Mucosa of gallbladder (tissue), 1 donor: ENCODE measurements at regions not wholly inside any gene's neighbourhood (a gene's known extent, or its start where the extent isn't known, plus 50 kb on each side); places are given as distances from the start of the nearest gene placed in this dataset.

ENCODE experiments used
- DNase-seq: peaks from one replicate; pipeline ENCODE4 v3.0.0-alpha.2; 2020; ENCODE audit warnings: low spot score
- donor health status: DM: no; HTN: no; CAD: no.

DNA sequence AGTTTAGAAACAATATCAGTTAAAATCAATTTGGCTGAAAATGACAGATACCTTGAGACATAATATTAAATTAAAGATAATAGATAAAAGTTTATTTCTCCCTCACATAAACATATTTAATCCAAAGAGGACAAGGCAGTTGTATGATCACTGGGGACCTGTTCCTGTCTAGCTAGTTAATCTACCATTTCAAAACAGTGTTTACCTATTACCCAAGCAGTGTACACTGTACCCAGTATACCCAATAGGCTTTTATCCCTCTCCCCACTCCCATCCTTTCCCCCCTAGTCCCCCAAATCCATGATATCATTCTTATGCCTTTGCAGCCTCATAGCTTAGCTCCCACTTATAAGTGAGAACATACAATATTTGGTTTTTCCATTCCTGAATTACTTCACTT, 229.7 kb upstream of the LARGE1 start:
- no peak for DNase-seq

DNA sequence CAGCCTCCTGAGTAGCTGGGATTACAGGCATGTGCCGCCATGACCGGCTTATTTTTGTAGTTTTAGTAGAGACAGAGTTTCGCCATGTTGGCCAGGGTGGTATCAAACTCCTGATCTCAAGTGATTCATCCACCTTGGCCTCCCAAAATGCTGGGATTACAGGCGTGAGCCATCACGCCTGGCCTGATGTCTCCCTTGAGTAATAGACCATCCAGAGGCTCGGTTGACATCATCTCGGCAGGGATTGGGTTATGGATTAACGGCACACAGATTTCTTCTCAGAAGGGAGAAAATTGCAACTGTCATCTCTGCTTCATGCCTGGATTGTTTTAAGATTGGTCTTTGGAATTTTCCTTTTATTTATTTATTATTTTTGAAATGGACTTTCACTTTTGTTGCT, 239.2 kb upstream of the LARGE1 start:
- no peak for DNase-seq

DNA sequence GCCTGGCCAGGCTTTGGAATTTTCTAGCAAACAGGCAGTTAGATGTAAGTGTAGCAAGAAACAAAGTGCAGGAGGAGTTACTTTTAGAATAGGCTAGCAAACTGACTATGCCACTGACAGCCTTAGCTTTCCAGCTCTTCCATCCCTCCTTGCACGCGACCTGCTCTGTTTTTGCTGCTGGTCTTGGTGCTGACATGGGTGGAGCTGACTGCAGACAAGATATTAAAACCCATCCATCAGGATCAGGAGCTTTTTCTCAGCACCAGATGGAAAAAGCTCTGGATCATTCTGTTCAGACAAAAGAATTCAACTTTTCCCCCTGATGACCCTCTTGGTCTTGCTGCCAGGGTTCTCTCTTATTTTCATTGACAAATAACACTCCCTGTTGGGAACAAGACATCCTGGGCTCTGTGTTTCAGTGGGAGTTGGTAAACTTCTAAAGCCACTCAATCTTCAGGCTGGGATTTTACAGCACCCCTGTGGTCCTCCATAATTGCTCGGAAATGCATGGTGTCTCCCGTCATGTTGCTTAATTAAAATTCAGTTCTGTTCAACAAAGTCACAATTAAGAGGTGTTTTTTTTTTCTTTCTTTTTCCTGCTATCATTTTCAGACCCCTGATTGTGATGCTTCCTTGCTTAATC, 240.0 kb upstream of the LARGE1 start:
- no peak for DNase-seq

DNA sequence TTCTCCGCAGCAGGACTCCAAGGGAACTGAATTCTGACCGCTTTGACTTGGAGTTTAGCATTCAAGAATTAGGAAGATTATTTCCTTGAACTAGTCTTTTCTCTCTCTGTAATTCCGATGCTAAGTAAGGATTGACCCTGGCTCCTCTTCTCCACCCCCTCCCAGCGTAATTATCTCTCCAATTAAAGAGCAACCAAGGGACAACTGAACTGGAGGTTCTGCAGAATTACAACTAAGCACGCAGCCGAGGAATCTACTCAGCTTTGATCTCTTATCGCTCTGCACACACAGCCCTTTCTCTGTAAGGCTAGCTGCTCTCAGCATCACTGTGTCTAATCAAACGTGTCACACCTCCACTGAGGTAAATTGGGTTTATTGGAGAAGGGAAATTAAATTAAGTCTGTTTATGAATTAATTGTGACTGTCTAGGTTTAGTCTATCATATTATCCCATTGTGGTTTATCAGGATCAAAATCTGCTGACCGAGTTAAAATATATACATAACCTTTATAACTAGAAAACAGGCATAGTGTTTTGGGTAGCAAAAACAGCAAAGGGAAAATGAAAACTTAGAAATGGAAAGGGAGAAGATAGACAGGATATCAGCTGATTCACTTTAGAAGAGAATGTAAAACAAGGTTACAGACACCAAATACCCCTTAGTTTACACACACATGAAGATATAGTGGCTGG, 241.3 kb upstream of the LARGE1 start:
- no peak for DNase-seq

DNA sequence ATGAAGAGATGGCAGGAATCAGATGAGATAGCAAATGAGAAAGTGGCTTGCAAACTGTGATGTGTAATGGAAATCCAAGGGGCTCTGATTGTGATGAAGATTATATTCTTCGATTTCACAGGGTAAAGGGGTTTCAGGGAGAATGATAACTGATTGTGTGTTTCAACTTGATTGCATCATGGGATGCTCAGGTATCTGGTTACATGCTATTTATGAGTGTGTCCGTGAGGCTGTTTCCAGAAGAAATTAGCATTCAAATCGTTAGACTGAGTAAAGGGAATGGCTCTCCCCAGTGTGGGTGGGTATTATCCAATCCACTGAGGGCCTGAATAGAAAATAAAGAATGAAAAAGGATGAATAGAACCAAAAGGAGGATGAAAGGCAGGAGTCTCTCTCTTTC, 278.7 kb upstream of the LARGE1 start:
- DNase-seq = no peak

DNA sequence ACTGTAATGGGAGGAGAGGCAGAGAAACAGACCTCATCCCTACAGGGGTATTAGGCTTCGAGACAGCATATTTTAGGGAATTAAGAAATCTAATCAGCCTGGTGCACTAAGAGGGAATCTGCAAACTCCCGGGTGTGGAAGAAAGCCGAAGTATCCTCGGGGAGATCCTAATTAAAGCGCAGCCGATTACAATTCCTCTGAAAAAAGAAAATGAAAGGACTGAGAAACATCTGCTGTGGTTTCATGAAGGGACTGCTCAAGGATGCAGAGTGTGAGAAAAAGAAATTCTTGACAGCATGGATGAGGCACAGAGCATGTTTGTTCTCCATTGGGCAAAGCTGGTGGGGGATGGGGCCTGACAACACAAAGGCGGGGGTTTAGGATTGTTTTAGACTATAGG, 290.0 kb upstream of the LARGE1 start:
- no peak for DNase-seq

DNA sequence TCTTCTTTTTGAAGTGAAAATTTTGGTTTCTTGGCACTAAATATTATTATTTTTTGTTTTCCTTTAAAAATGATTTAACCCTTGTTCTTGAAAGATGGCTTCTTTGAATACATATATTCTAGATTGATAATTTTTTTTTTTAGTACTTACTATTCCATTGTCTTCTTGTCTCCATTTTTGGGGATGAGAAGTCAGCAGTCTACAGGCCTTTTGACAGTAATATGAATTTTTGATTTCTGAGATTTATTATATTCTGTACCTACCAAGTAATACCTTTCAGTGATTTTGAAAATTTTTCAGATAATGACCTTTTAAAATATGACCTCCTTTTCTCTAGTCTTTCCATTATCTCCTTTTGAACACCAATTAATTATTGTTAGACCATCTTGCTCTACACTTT, 294.1 kb upstream of the LARGE1 start:
- DNase-seq = no peak

DNA sequence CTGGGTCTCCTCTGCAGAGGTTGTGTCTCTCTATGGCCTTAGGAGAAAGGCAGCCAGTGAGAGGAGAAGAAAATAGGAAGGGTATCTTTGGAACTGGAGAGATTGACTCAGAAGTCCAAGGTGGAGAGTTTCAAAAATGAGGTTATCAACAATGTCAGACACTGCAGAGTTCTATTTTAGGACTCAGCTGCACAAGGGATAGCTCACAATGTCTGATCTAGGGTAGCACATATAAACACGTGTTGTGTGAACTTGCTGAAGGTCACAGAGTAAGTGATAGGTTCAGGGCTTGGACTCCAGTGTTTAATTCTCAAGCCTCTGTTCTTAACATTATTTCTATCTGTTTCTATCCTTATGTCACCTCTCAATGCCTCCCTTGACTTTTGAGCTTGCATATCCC, 305.0 kb upstream of the LARGE1 start:
- no peak for DNase-seq

DNA sequence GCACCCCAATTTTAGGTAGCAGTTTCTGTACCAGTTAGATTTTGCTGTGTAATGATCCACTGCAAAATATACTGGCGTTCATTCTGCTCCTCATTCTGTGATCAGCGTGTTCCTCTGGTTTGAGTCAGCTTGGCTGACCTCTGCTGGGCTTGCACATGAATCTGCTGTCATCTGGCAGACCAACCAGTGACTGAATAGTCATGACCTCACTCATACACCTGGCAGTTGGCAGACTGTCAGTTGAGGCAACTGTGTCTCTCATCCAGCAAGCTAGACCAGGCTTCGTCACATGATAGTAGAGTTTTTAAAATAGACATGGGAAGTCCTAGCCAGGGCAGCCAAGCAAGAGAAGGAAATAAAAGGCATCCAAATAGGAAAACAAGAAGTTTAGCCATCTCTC, 316.3 kb upstream of the LARGE1 start:
- peak; percentile 63 for DNase-seq

DNA sequence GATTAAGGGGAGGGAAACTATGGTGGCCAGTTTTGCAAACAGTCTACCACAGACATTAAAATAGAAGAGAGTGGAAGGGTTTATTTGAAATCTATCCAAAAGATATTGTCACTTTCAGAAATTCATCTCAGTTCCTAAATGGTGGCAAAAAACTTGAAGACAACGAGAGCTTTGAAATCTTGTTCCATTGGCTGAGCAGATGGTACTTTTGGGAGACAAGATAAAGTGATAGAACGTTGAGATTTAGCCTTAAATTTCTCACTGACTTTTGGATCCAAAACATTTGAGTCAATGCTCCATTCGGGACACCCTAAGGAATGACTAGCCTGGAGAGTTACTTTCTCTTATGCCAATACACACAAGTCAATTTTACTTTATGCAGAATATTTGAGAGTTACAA, 319.1 kb upstream of the LARGE1 start:
- DNase-seq = no peak

DNA sequence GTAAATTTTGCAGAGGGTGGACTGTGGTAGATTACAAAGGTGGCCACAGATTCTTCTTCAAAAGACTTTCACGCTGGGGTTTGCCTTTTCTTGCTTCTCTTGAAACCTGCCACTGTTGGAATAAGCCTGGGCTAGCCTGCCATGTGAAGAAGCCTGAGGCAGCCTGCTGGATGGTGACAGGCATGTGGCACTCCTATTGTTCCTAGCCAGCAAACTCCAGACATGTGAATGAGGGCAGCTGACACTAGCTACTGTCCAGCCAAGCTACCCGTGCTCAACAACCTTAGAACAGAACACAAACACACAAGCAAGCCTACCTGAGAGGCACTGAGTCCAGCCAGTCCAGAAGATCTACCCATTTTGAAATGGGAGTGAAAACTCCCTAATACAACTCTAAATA, 322.7 kb upstream of the LARGE1 start:
- no peak for DNase-seq

DNA sequence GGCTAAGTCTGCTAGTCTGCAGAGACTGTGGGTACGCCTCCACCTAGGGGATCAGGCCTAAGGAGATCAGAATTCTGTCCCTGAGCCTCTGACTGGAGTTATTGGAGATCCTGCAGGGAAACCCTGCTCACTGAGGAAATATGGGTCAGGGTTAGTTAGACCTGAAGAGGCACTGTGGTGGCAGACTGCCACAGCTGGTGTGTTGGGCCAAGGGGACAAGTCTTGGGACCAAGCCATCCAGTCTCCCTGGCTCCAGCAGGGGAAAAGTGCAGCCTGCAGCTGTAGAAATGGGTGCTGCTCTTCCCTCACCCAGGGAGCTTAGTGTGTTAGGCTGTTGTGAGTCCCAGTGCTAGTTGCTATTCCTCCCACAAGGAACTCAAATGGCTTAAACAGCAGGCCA, 334.8 kb upstream of the LARGE1 start:
- DNase-seq = no peak

DNA sequence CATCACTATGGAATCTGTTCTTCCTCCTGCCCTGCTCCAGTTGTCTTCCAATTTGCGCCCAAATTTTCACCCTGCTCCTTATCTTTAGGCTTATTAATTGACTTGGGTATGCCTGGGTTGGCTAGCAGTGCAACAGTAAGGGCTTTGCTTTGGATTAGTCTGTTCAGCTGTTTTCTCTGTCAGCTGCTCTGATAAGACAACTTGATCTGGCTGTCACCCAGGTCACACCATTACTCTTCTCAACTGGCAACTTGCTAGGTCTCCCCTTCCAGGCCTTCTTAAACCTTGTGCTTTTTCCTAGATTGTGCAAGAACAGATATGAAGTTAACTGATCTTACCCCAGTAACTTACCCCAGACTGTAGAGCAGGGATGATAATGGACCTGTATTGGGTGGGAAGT, 357.8 kb upstream of the LARGE1 start:
- DNase-seq = no peak

DNA sequence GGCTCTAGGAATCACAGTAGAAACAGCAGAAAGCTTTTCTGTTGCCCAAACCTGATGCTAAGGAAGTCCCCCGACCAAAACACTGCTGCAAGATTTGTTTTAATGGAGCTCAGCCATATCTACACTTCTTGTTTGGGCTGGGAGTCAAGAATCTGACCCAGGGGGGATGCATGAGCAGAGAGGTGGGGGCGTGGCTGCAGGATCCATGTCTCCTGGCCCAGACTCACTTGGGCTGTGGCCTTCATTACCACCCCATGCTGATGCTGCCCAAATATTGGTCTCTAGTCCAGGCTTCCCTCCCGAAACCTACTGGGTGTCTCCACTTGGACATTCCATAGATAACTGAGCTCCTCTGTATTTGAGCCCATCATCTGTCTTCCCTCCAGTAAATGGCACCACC, 361.5 kb upstream of the LARGE1 start:
- no peak for DNase-seq

DNA sequence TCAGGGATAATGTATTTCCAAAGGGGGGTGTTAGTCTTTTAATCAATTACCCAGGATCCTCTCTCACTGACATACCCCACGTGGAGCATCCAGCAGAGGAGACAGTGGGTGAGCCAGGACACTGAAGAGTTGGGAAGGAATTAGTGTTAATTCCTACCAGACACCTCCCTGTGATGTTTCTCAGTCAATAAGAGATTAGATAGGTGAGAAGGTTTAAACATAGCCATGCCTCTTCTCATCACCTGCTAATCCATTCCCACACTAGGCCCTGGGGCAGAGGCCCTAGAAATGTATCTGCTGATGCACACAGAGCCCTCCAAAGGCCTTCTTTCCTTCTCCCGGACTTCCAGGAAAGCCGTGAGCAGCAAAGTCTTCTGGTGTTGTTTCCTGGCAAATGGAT, 363.6 kb upstream of the LARGE1 start:
- no peak for DNase-seq

DNA sequence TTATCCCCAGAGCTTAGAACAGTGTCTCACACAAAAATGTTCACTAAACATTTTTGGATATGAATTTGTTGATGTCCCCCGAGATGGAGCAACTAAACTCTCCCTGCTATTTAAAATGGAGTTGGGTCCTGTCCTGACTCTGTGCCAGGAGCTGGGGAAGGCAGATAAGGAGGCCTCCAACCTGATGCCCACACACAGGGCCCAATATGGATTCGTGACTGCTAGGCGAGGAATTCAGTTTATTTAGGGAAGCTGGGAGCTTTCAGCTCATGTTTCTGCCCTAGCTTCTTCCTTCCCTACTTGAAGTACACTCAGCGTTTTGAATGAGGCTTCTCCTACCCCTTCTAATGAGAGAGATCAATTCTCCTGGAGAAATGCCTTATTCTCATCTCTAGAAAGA, 373.0 kb upstream of the LARGE1 start:
- no peak for DNase-seq

DNA sequence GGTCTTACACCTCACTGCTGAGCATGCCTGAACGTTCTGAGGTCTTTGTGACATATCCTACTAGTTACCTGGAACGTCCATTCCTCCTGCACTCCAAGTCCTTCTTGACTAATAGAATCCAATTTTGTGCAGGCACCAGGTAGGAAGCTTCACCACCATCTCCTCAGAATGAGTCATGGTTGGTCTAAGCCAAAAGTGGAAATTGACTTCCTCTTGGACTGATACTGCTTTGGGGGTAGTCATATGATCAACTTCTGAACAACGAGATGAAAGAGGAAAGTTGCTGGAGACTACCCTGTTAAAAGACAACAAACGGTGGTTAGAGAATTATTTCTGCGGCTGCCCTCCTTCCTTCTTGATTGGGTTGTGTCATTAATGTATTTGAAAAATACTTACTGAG, 374.2 kb upstream of the LARGE1 start:
- DNase-seq = peak; percentile 10

DNA sequence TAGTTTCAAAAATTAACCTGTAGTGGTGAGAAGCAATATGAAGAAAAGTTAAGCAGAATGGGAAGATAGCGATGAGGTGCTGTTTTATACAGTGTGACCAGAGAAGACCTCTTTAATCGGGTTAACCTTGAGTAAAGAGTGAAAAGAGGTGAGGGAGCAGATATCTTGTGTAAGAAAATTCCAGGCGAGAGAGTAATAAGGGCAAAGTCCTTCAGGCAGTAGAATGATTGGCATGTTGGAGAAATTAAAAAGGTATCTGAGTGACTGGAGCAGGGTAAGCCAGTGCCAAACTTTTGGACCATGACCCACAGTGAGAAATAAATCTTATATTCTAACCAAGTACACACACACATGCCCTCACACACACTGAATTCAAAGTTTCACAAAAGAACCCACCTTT, 374.7 kb upstream of the LARGE1 start:
- DNase-seq = peak; percentile 25

DNA sequence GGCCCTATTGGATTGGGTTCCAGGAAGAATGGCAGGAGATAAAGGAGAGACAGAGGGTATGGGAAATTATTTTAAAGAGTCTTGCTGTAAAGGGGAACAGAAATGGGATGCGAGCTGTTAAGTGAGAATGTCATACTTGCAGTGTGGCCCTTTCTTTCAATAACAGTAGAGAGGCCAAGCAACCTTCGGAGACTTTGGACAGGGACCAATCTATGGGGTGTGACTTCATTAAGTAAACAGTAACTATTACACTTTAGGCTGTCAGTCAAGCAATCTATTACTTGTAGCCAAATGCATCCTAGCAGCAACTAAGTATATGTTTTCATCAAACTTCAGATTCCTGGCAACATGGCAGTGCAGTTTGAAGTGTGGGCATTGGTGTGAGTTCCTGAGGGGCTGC, 376.2 kb upstream of the LARGE1 start:
- peak; percentile 69 for DNase-seq

DNA sequence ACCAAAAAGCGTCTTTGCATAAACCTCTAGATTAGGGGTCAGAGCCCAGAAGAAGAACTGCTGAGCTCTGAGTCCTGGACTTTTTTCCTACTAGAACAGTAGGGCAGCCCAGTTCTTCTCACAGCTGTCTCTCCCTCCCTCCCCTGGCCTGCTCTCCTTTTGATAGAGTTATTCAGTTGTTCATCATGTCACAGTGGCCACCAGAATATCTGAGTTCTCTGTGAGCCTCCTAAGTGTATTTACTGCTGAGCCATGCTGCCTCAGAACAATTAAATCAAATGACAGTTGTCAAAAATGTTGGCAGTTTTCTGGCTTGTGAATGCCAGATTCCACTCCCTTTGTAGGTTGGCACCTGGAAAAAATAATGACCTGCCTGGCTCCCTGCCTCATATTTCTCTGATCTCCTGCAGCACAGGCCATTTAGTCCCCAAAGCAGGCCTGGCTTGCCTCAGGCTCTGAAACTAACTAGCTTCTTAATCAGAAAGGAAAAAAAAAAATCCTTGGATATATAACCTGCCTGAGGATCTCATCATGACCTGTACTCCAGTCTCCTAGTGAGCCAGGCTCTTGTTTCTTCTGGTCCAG, 377.4 kb upstream of the LARGE1 start:
- DNase-seq = peak; percentile 26

DNA sequence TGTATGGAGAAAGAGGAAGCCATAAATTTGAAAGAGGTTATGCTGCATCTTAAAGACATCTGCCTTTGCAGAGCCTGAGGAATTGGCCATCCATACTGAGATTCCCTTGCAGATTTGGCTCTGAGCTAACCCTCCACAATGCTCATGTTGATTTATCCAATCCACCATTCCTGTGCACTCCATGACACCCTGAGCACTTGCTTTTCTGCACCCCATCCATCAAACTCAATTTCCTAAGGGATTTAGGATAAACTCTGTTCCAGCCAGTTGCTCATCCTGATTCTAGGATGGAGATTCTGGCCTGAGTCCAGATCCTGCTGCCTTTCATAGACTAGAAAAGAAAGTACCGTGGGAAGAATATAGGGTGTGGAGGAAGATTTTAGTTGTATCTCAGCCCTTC, 379.2 kb upstream of the LARGE1 start:
- no peak for DNase-seq

DNA sequence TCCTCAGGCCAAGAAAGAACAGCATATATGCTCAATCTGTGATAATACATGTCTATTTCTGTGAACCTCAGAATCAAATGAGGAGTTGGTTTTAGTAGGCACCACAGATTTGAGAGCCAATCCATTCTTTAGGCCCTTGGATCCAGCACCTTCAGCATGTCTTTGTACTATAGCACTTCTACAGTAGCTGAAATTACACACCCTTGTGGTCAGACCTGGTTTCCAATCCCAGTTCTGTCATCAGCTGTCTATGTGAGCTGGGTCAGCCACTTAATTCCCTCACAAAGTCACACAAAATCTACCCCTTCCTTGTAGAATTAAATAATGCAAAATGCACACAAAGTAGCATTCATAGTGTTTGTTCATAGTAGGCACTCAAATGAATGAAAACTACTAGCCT, 381.3 kb upstream of the LARGE1 start:
- DNase-seq = no peak

DNA sequence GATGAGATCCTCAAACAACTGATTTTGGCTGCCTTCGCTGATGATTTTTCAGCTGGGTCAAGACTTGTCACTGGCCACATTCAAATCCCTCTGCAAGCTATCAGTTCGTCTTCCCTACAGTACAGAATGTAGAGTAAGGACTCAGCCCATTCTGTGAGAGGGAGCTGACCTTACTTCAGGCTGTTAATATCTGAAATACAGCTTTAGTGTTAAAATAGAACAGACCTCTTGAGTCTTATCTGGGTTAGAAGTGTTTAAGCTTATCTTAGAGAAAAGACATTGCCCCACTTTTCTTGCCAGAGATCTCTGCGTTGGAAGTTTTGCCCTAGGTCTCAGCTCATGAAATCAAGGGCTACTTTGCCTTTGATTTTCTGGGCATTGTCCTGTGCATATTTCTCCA, 383.4 kb upstream of the LARGE1 start:
- no peak for DNase-seq

DNA sequence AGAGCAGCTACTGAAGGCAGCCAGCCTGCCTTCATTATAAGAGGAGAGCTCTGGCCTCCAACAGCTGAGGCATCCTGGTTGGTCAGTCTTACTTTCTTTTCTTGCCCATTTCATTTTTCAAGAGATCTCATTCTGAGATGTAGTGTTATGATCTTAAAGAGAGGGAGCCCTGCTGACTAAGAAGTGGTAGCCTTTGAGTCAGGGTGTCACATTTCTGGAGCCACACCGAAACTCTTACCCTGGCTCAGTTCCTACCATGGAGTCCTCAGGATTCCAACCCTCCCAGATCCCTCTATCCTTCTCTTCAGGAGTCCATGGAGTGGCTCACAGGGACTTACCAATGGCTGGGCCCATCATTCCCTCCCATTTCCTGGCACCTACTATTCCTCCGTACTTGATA, 386.1 kb upstream of the LARGE1 start:
- no peak for DNase-seq
